HEK293 (cell line): ENCODE measurements at regions not wholly inside any gene's neighbourhood (a gene's known extent, or its start where the extent isn't known, plus 50 kb on each side); places are given as distances from the start of the nearest gene placed in this dataset.

Experiments used
- CTCF ChIA-PET: fragments of 350-600 bp; formaldehyde crosslinking; extraction: SDS; loops from one replicate; lab custom pipeline; 2021; ENCODE audit warnings: antibody characterized with exemption; lab: Yijun Ruan, JAX
- POLR2A ChIA-PET: fragments of 300-600 bp; formaldehyde crosslinking; extraction: SDS; loops from one replicate; lab custom pipeline; 2020; ENCODE audit warnings: antibody characterized with exemption, inconsistent platforms; lab: Yijun Ruan, JAX
- H3K27ac ChIP-seq: fragments of 200-500 bp; sonication (Bioruptor generic); 2 replicates; pipeline ENCODE4 v1.5.1; 2014; ENCODE audit warnings: low read depth, low read length, control low read depth, inconsistent platforms; ENCODE audit errors: extremely low read depth
- H3K36me3 ChIP-seq, 2 experiments: fragments of 200-500 bp in 1 of 2; sonication (Bioruptor generic) in 1 of 2; 1 replicate in 1 of 2; 2 replicates in 1 of 2; pipeline ENCODE4 v1.5.1; 2014 to 2017; ENCODE audit warnings: inconsistent platforms in 2 of 2, low read length in 2 of 2; ENCODE audit not compliant: control insufficient read depth in 2 of 2, insufficient read depth in 1 of 2
- H3K4me1 ChIP-seq: fragments of 200-500 bp; sonication (Bioruptor generic); 2 replicates; pipeline ENCODE4 v1.5.1; 2014; ENCODE audit warnings: mild to moderate bottlenecking, low read length, inconsistent platforms; ENCODE audit not compliant: control insufficient read depth, insufficient read depth
- H3K4me3 ChIP-seq: 2 replicates; pipeline ENCODE4 v1.5.1; 2011; ENCODE audit warnings: low read depth, mild to moderate bottlenecking, control low read depth, low read length, moderate library complexity
- H3K9me3 ChIP-seq: fragments of 200-500 bp; sonication (Bioruptor generic); 2 replicates; pipeline ENCODE4 v1.5.1; 2014; ENCODE audit warnings: low read depth, low read length, inconsistent platforms; ENCODE audit not compliant: control insufficient read depth, insufficient read depth
- MYNN ChIP-seq: fragments of 450-650 bp; formaldehyde crosslinking; IDR thresholded peaks from 2 replicates; pipeline ENCODE4 v1.5.1; 2016; ENCODE audit warnings: missing biosample characterization, missing genetic modification characterization, borderline replicate concordance
- MZF1 ChIP-seq: fragments of 450-650 bp; formaldehyde crosslinking; IDR thresholded peaks from 2 replicates; pipeline ENCODE4 v1.5.1; 2017; ENCODE audit warnings: missing biosample characterization, missing genetic modification characterization, borderline replicate concordance
- OSR2 ChIP-seq: fragments of 450-650 bp; formaldehyde crosslinking; IDR thresholded peaks from 2 replicates; pipeline ENCODE4 v1.5.1; 2016; ENCODE audit warnings: missing biosample characterization, missing genetic modification characterization
- PBX3 ChIP-seq: sonication (generic); formaldehyde crosslinking; IDR thresholded peaks from 2 replicates; pipeline ENCODE4 v1.8.1; 2022; ENCODE audit warnings: mild to moderate bottlenecking, moderate library complexity, missing genetic modification reagents
- PRDM4 ChIP-seq: fragments of 450-650 bp; formaldehyde crosslinking; IDR thresholded peaks from 2 replicates; pipeline ENCODE4 v1.5.1; 2017; ENCODE audit warnings: missing biosample characterization, missing genetic modification characterization
- SCRT2 ChIP-seq: fragments of 450-650 bp; formaldehyde crosslinking; IDR thresholded peaks from 2 replicates; pipeline ENCODE4 v1.5.1; 2016; ENCODE audit warnings: missing biosample characterization, missing genetic modification characterization
- TCF7L2 ChIP-seq: IDR thresholded peaks from 2 replicates; pipeline ENCODE4 v1.6.1; 2011; ENCODE audit warnings: low read depth, mild to moderate bottlenecking, inconsistent platforms, low read length, moderate library complexity, borderline replicate concordance
- ZBTB1 ChIP-seq: fragments of 450-650 bp; formaldehyde crosslinking; IDR thresholded peaks from 2 replicates; pipeline ENCODE4 v1.5.1; 2016; ENCODE audit warnings: missing biosample characterization, missing genetic modification characterization
- ZBTB21 ChIP-seq: fragments of 450-650 bp; formaldehyde crosslinking; IDR thresholded peaks from 2 replicates; pipeline ENCODE4 v1.5.1; 2017; ENCODE audit warnings: missing biosample characterization, missing genetic modification characterization
- ZFHX2 ChIP-seq: fragments of 450-650 bp; formaldehyde crosslinking; conservative IDR thresholded peaks from 2 replicates; pipeline ENCODE4 v1.5.1; 2016; ENCODE audit warnings: missing biosample characterization, missing genetic modification characterization
- ZFP37 ChIP-seq: fragments of 450-650 bp; formaldehyde crosslinking; IDR thresholded peaks from 2 replicates; pipeline ENCODE4 v1.5.1; 2016; ENCODE audit warnings: missing biosample characterization, missing genetic modification characterization
- ZFP69B ChIP-seq: fragments of 450-650 bp; formaldehyde crosslinking; IDR thresholded peaks from 2 replicates; pipeline ENCODE4 v1.5.1; 2016; ENCODE audit warnings: missing biosample characterization, missing genetic modification characterization
- ZNF146 ChIP-seq: fragments of 450-650 bp; formaldehyde crosslinking; IDR thresholded peaks from 2 replicates; pipeline ENCODE4 v1.5.1; 2016; ENCODE audit warnings: missing biosample characterization, missing genetic modification characterization
- ZNF169 ChIP-seq: fragments of 450-650 bp; formaldehyde crosslinking; IDR thresholded peaks from 2 replicates; pipeline ENCODE4 v1.5.1; 2016; ENCODE audit warnings: missing biosample characterization, missing genetic modification characterization
- ZNF324 ChIP-seq: fragments of 450-650 bp; formaldehyde crosslinking; IDR thresholded peaks from 2 replicates; pipeline ENCODE4 v1.5.1; 2016; ENCODE audit warnings: missing biosample characterization, missing genetic modification characterization
- ZNF354C ChIP-seq: fragments of 450-650 bp; formaldehyde crosslinking; IDR thresholded peaks from 2 replicates; pipeline ENCODE4 v1.5.1; 2016; ENCODE audit warnings: missing biosample characterization, missing genetic modification characterization, low read depth, borderline replicate concordance
- ZNF391 ChIP-seq: fragments of 450-650 bp; formaldehyde crosslinking; IDR thresholded peaks from 2 replicates; pipeline ENCODE4 v1.5.1; 2016; ENCODE audit warnings: low read depth, missing biosample characterization, missing genetic modification characterization, borderline replicate concordance
- ZNF423 ChIP-seq: fragments of 450-650 bp; formaldehyde crosslinking; IDR thresholded peaks from 2 replicates; pipeline ENCODE4 v1.5.1; 2016; ENCODE audit warnings: missing biosample characterization, missing genetic modification characterization
- ZNF473 ChIP-seq: fragments of 450-650 bp; formaldehyde crosslinking; IDR thresholded peaks from 2 replicates; pipeline ENCODE4 v1.5.1; 2017; ENCODE audit warnings: missing biosample characterization, missing genetic modification characterization
- ZNF510 ChIP-seq: fragments of 450-650 bp; formaldehyde crosslinking; IDR thresholded peaks from 2 replicates; pipeline ENCODE4 v1.5.1; 2018; ENCODE audit warnings: mild to moderate bottlenecking, missing genetic modification characterization, missing biosample characterization; ENCODE audit not compliant: insufficient replicate concordance
- ZNF530 ChIP-seq: fragments of 450-650 bp; formaldehyde crosslinking; IDR thresholded peaks from 2 replicates; pipeline ENCODE4 v1.5.1; 2016; ENCODE audit warnings: low read depth, missing biosample characterization, missing genetic modification characterization
- ZNF544 ChIP-seq: fragments of 450-650 bp; formaldehyde crosslinking; IDR thresholded peaks from 2 replicates; pipeline ENCODE4 v1.5.0; 2017; ENCODE audit warnings: missing biosample characterization, missing genetic modification characterization
- ZNF561 ChIP-seq: fragments of 450-650 bp; IDR thresholded peaks from 2 replicates; pipeline ENCODE4 v1.5.1; 2018; ENCODE audit warnings: missing biosample characterization, missing genetic modification characterization, borderline replicate concordance
- ZNF596 ChIP-seq: fragments of 450-650 bp; IDR thresholded peaks from 2 replicates; pipeline ENCODE4 v1.5.0; 2018; ENCODE audit warnings: missing biosample characterization, mild to moderate bottlenecking, missing genetic modification characterization, moderate library complexity
- ZNF629 ChIP-seq: fragments of 450-650 bp; formaldehyde crosslinking; IDR thresholded peaks from 2 replicates; pipeline ENCODE4 v1.5.1; 2017; ENCODE audit warnings: missing biosample characterization, missing genetic modification characterization
- ZNF664 ChIP-seq: fragments of 450-650 bp; formaldehyde crosslinking; IDR thresholded peaks from 2 replicates; pipeline ENCODE4 v1.5.1; 2016; ENCODE audit warnings: missing biosample characterization, missing genetic modification characterization
- ZNF670 ChIP-seq: fragments of 450-650 bp; formaldehyde crosslinking; IDR thresholded peaks from 2 replicates; pipeline ENCODE4 v1.5.1; 2016; ENCODE audit warnings: missing biosample characterization, missing genetic modification characterization, low read depth
- ZSCAN4 ChIP-seq: fragments of 450-650 bp; formaldehyde crosslinking; IDR thresholded peaks from 2 replicates; pipeline ENCODE4 v1.5.1; 2017; ENCODE audit warnings: missing biosample characterization, missing genetic modification characterization
- ZXDB ChIP-seq: fragments of 450-650 bp; formaldehyde crosslinking; IDR thresholded peaks from 2 replicates; pipeline ENCODE4 v1.5.1; 2016; ENCODE audit warnings: missing biosample characterization, missing genetic modification characterization

GRCh38 chr10:52911163-52911562, 138.6 kb upstream of the MBL2 start:
- no peak overlapping the region for H3K27ac ChIP-seq
- H3K36me3 ChIP-seq: no peaks in the 10 kb centered on the region
- POLR2A ChIA-PET: no interaction called here
- H3K4me3 ChIP-seq: no peak overlapping the region
- no peaks in the 10 kb centered on the region for H3K4me1 ChIP-seq
- no peaks in the 10 kb centered on the region for H3K9me3 ChIP-seq
- CTCF ChIA-PET: interaction anchor here (0.6 kb wide), 1 partner anchor 27 kb away, joined by 3 read pairs; no protein-coding TSS in a partner anchor
- TF ChIP-seq ZNF561 (tag by site-specific recombination) (no peak), ZNF324 (tag by site-specific recombination) (no peak), ZNF664 (tag by site-specific recombination) (no peak), ZNF391 (tag by site-specific recombination) (no peak), ZXDB (no peak), ZSCAN4 (no peak), SCRT2 (tag by site-specific recombination) (no peak), ZNF169 (no peak), ZNF596 (tag by site-specific recombination) (no peak), ZBTB21 (no peak), PBX3 (CRISPR knock-in tag) (no peak), OSR2 (no peak), ZFP69B (tag by site-specific recombination) (no peak), MYNN (tag by site-specific recombination) (no peak)

- H3K4me1 ChIP-seq: no peaks in the 10 kb centered on the region
- TF ChIP-seq PRDM4 (tag by site-specific recombination) (no peak), ZNF423 (no peak), MZF1 (tag by site-specific recombination) (no peak), ZBTB1 (tag by site-specific recombination) (no peak), ZNF146 (no peak), ZNF530 (no peak), ZNF354C (no peak), ZFP37 (tag by site-specific recombination) (no peak), MYNN (tag by site-specific recombination) (no peak), ZNF670 (no peak), ZNF629 (tag by site-specific recombination) (no peak), TCF7L2 (no peak), ZNF473 (tag by site-specific recombination) (no peak), ZNF544 (no peak), ZNF510 (tag by site-specific recombination) (no peak), ZFHX2 (tag by site-specific recombination) (no peak)
- no peak overlapping the region for H3K4me3 ChIP-seq
- H3K9me3 ChIP-seq: no peaks in the 10 kb centered on the region
- ChIA-PET POLR2A (no interaction called here), CTCF (no interaction called here)
- no peaks in the 10 kb centered on the region for H3K36me3 ChIP-seq
- H3K27ac ChIP-seq: no peak overlapping the region
Measured at GRCh38 chr10:52908478-52908877, 135.9 kb upstream of the MBL2 start.
